GM13977 (cell line): ENCODE measurements at regions not wholly inside any gene's neighbourhood (a gene's known extent, or its start where the extent isn't known, plus 50 kb on each side); places are given as distances from the start of the nearest gene placed in this dataset.

Experiments used
- DNase-seq: peaks from one replicate; pipeline ENCODE4 v3.0.0; 2012; ENCODE audit warnings: low spot score
- in situ Hi-C: fragments of 300-500 bp; cut with MboI; formaldehyde crosslinking; loops from one replicate; pipeline ENCODE4 v1.12.0; 2022; ENCODE audit warnings: low sequenced_read_pairs, low pct_unique_long_range_greater_than_20kb, mixed read lengths, inconsistent platforms; ENCODE audit not compliant: unreplicated experiment
- TF ChIP-seq, protein P1 (sequence below): IDR thresholded peaks from 2 replicates; pipeline ENCODE4 v1.5.1; 2012; ENCODE audit warnings: mild to moderate bottlenecking, control low read depth; ENCODE audit not compliant: insufficient read depth; ENCODE audit errors: extremely low read depth, missing control alignments

DNA sequence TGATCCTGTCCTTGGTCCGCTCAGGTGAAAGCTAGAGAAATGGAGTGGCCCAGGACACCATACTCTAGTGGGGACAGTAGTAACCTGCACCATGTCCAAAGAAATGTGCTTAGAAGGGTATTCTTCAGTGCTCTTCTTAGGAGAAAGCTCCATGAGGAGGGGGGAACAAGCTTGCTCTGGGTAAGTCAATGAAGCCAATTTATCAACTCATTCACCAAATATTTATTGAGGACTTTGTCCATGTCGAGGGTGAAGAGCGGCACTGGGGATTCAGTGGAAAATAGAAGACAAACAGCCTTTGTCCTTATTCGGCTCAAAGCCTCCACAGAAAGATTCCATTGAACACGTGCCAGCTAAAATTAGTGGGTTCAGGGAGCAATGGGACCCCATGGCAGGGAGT lies 677.8 kb downstream of the BCL11B start:
- TF ChIP-seq, protein P1, sequence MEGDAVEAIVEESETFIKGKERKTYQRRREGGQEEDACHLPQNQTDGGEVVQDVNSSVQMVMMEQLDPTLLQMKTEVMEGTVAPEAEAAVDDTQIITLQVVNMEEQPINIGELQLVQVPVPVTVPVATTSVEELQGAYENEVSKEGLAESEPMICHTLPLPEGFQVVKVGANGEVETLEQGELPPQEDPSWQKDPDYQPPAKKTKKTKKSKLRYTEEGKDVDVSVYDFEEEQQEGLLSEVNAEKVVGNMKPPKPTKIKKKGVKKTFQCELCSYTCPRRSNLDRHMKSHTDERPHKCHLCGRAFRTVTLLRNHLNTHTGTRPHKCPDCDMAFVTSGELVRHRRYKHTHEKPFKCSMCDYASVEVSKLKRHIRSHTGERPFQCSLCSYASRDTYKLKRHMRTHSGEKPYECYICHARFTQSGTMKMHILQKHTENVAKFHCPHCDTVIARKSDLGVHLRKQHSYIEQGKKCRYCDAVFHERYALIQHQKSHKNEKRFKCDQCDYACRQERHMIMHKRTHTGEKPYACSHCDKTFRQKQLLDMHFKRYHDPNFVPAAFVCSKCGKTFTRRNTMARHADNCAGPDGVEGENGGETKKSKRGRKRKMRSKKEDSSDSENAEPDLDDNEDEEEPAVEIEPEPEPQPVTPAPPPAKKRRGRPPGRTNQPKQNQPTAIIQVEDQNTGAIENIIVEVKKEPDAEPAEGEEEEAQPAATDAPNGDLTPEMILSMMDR: no peak
- in situ Hi-C loops: no loop called here
- no peak for DNase-seq

DNA sequence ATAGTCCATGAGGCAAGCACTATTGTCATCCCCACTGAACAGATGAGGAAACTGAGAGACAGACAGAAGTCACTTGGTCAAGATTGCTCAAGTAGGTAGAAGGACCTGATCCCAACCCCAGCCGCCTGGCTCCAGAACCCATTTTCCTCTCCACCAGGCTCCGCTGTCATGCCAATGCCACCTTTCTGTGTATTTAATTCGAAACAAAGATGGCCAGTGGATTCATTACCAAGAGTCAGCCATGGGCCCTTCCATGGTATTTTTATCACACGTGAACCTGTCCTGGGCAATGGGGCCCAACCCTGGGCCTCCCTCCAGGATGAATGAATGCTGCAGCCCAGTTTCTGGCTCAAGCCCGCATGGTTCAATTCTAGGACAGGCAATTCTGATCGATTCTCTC lies 673.4 kb downstream of the BCL11B start:
- DNase-seq: no peak
- TF ChIP-seq, protein P1: no peak
- in situ Hi-C loops: no loop called here

DNA sequence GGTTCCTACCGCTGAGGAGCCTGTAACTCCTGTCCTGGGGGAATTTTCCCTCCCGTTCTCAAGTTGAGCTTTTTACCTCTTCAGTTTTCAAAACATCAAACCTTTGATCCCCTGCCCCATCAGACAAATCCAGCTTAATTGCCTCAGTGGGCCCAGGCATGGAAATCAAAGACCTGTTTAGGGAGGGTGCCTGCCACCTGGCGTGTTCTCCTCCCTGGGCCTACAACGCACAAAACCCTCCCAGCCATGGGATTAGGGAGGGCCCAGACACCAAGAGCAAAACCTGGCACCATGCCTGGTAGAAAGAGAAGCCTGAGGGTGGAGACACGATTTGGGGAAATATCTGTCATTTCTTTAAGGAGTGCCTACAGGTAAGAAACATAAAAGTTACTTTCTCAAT lies 672.9 kb downstream of the BCL11B start:
- DNase-seq: no peak
- TF ChIP-seq, protein P1: no peak
- in situ Hi-C loops: no loop called here

DNA sequence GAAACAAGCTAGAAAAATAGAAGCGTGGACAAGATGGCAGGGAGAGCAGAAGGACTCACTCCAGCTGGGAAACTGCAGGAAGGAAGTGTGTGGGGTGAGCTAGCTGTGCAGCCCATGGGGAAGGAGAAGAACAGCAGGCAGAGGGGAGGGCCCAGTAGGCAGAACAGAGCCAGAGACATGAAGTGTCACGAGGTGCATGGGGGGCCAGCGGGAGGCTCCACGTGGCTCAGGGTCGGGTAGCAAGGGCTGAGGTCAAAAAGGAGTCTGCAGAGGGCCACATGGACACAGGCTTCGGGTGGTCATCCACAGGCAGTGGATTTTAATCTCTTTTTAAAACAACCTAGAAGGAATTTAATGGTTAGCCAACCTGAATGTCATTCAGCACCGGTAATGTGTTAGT lies 669.0 kb downstream of the BCL11B start:
- TF ChIP-seq, protein P1: no peak
- in situ Hi-C loops: no loop called here
- no peak for DNase-seq

DNA sequence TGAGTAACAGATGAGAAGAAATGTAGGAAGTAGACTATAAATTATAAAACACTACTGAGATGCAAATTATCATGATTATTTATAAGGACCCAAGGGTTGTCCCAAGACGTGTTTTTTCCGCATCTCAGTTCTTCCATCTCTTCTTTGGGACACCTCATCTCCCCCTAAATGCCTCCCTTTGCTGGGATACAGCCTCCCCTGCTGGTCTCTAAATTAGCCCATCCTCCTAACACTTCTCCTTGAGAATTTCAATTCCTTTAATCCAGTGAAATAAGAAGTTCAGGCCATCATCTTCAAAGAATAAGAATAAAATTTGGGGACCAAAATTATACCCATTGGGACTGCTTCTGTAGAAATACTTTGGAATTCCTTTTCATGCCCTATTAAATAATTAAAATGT lies 667.0 kb downstream of the BCL11B start:
- TF ChIP-seq, protein P1: no peak
- no peak for DNase-seq
- in situ Hi-C loops: no loop called here

DNA sequence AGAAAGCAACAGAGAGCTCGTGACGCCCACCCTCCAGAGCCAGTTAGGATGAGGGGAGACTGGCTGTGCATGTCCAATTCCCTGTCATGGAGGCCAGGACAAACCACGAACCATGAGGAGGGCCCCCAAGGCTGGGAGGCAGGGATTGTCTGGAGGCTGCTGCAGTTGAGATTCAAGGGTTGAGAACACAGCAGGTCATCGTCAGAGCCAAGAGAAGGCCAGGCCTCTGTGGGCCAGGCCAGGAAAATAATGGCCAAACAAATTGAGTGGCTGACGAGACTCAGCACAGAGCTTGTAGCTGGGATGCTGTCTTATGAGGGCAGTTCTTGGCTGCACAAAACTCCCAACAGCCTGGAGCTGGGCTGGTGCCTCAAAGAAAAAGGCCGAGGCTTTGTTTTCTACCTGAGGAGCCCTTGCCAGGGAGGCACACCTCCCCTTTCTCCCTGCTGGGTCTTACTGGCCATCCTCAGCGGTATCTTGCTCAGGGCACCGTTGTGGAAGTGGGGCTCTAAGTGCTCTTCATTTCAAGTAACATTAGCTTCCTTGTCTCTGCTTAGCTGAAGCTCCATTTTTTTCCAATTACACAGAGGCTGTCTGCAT lies 665.9 kb downstream of the BCL11B start:
- TF ChIP-seq, protein P1: no peak
- in situ Hi-C loops: no loop called here
- DNase-seq: no peak

DNA sequence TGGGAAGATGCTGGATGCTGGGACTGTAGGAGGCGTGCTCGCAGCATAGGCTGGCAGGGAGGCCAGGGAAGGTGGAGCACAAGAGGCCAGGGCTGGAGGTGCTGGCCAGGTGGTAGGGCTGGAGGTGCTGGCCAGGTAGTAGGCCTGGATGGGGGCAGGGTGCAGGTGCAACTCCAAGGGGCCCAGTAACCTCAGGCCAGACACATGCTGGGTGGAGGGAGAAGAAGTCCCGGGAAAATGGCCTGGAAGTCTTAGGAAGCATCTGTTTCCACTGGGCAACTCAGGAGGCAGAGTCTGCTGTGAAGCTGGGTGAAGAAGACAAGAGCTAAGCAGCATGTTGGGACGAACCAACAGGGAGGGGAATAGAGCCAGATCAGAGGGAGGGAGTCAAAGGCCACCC lies 665.2 kb downstream of the BCL11B start:
- DNase-seq: no peak
- in situ Hi-C loops: no loop called here
- TF ChIP-seq, protein P1: no peak
